HG03521 (cell line): ENCODE measurements at regions not wholly inside any gene's neighbourhood (a gene's known extent, or its start where the extent isn't known, plus 50 kb on each side); places are given as distances from the start of the nearest gene placed in this dataset.
"Not testable (repeated sequence)": the region's sequence is repeated elsewhere in the genome, so short reads cannot be mapped to it uniquely, and the experiment has no call there.

Source experiments
- ATAC-seq: cut with Tn5 transposase; IDR thresholded peaks from one replicate; pipeline ENCODE4 v1.9.1; 2021; ENCODE audit warnings: mild to moderate bottlenecking, moderate library complexity; ENCODE audit not compliant: unreplicated experiment

DNA sequence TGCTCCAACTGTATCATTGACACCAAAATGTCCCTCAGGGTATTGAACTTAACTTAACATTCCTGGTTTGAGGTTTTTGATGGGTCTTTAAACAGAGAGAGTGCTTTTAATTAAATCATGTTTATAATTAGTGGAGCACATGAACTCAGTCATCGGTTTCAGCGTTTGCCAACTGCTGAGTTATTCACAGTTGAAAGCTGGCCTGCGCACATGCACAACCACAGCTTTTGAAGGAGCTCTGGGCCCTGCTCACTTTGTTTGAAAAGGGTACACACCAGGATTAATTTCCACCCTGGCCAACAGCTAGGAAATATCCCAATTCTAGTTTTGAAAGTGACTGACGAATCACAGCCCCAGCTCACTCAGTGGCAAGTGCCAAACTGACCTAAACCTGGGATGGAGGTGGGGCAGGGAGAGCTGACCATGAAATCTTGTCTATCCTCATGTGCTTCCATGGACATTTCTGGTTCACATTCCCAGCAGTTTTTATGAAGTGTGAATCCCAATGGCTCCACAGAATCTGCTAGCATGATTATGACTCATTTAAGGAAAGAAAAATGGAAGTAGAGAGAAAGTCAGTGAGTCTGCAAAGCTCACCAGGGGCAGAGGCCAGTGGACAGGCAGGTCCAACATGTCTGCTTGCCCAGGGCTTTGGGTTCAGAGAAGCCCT lies 247.8 kb downstream of the FNDC1 start:
- no peak for ATAC-seq

- no peak for ATAC-seq
Observed at GRCh38 chr6:159415540-159415939, 246.3 kb downstream of the FNDC1 start.

DNA sequence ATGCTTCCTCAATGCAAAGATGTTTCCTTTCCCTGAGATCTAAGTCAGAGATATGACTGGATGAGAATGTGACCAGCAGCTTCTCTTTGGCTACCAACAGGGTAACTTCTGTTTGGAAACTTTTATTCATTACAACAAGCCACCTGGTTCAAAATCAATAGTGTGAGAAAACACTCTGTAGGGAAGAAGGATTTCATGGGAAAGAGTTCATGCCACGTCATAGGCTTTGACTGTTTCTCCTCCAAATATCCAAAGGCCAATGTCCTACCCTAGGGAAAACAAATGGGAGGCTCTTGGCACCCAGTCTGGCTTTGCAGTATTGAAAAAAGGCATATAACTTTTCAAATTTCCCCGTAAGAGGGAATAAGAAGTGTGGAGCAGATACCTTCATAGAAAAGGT lies 245.5 kb downstream of the FNDC1 start:
- no peak for ATAC-seq

DNA sequence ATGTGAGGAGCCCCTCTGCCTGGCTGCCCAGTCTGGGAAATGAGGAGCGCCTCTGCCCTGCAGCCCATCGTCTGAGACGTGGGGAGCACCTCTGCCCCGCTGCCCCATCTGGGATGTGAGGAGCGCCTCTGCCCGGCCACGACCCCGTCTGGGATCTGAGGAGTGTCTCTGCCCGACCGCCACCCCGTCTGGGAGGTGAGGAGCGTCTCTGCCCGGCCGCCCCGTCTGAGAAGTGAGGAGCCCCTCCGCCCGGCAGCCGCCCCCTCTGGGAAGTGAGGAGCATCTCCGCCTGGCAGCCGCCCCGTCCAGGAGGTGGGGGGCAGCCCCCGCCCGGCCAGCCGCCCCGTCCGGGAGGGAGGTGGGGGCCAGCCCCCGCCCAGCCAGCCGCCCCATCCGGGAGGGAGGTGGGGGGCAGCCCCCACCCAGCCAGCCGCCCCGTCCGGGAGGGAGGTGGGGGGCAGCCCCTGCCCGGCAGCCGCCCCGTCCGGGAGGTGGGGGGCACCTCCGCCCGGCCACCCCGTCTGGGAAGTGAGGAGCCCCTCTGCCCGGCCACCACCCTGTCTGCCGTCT lies 238.1 kb downstream of the FNDC1 start:
- ATAC-seq: not testable (repeated sequence)

DNA sequence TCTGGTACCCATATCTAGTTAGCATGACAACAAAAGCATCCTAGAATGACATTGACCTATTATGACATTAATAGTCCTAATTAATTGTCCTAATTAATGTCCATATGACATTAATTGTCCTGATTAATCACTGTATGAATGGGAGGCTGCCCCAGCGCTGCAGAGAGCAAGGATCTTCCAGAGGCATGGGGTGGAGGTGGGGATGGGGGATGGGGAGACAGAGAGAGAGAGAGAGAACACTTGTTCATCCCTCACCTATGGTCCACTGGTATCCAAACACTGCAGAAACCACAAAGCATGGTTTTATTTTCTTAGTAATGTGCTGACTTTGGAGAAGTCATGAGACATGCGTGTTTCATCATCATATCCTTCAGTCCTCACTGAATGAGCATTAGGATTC lies 235.1 kb downstream of the FNDC1 start:
- no peak for ATAC-seq

- no peak for ATAC-seq
Observed at GRCh38 chr6:159400826-159401225, 231.6 kb downstream of the FNDC1 start.

DNA sequence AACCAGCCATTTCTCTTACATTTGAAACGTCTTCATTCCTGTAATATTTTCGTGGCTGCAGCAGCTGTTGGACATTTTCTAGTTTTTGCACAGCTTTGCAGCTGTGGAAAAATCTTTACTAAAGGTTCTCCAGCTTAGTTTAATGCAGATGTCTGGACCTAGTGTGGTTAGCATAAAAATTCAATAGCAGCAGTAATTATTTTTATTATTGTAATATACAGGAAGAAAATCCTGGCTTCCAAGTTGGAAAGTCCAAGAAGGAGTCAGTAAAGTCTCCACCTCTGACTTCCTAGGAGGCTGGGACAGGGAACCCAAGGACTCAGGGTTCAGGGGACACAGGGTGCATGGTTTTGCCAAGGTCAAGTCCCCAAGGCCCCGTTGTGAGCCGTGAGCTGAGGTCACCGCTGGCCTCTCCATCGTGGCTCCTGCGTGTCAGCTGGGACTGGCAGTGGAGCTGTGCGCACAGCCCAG lies 230.6 kb downstream of the FNDC1 start:
- no peak for ATAC-seq

DNA sequence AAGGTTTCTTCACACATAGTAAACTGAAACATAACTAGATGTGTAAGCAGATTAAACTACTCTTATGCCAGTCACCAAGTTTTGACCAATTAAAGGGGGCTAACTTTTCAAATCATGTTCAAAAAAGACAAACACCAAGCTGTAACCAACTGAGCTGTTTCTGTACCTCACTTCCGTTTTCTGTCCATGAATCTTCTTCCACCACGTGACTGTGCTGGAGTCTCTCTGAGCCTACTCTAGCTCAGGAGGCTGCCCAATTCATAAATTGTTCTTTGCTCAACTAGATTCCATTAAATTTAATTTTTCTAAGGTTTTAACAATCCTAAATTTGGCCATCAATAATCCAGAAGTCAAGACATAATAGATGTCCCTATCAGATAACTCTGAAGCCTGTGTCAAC lies 229.4 kb downstream of the FNDC1 start:
- no peak for ATAC-seq

- no peak for ATAC-seq
Observed at GRCh38 chr6:159397753-159398152, 228.6 kb downstream of the FNDC1 start.

DNA sequence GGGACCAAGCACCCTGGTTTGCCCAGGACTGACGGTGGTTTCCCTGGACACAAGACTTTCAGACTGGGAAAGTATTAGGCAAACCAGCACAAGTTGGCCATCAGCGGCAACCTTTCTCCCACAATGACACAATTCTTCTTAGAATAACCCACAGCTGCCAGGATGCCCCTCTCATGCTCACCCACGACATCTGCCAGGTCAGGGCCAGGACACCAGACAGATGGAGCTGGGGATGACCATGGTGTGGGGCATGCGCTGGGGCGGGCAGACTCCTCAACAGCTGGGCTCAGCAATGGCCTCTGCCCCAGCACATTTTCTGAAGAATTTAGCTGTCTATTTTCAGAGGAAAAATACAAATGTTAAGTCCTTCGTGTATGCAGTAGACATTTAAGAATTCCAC lies 226.4 kb downstream of the FNDC1 start:
- ATAC-seq: no peak

- not testable (repeated sequence) for ATAC-seq
Observed at GRCh38 chr6:159392695-159393094, 223.5 kb downstream of the FNDC1 start.

GRCh38 chr6:159390381-159390780 lies 221.2 kb downstream of the FNDC1 start:
- ATAC-seq: no peak

DNA sequence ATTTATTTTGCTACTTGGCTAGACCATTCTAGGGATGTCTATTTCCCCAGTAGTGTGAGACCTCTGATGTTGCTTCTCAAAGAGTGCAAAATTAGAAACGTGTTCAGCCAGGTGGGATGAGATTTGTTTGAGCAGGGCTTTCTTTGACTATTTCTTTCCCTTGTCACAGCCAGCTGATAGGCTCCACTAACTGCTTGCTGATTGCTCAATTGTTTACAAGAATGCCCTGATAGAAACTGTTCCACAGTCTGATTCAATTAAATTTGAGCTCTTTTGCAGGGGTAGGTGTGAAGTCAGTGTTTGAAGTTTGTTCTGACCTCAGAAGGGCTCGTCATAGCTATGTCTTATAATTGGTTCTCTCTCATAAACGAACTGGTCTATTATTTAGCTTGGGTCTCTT lies 220.5 kb downstream of the FNDC1 start:
- ATAC-seq: no peak

GRCh38 chr6:159380114-159380513 lies 210.9 kb downstream of the FNDC1 start:
- ATAC-seq: no peak

- ATAC-seq: no peak
Observed at GRCh38 chr6:159378411-159379328, 209.5 kb downstream of the FNDC1 start.

DNA sequence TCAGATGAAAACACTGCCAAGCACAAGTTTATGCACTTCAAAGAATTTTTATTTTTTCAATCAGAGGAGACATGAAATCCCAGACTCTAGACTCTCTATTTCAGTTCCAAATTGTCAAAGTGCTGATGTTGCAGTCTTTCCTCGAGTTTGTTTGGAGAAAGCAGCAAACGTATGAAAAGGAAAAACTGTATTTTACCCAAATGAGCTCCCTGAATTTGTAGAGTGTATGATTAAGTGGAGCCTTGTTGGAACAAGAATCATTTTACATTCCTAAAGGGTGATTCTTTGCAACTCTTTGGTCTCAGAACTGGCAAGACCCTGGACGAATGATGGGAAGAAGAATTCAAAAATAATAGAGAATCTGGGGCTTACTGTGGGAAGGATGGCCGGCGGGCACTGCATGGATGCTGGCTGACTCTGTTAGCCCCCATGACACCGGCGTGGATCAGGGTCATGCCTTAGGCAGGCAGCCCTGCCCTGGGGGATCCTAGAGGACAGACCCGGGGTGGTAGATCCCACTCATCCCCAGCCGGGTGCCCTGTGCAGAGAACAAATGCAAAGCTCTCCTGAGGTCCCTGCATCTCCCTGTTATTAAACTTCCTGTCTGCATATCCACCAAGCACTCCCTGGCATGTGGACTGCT lies 207.4 kb downstream of the FNDC1 start:
- no peak for ATAC-seq

GRCh38 chr6:159375014-159375413 lies 205.8 kb downstream of the FNDC1 start:
- no peak for ATAC-seq

- ATAC-seq: no peak
Observed at GRCh38 chr6:159373670-159374069, 204.5 kb downstream of the FNDC1 start.

DNA sequence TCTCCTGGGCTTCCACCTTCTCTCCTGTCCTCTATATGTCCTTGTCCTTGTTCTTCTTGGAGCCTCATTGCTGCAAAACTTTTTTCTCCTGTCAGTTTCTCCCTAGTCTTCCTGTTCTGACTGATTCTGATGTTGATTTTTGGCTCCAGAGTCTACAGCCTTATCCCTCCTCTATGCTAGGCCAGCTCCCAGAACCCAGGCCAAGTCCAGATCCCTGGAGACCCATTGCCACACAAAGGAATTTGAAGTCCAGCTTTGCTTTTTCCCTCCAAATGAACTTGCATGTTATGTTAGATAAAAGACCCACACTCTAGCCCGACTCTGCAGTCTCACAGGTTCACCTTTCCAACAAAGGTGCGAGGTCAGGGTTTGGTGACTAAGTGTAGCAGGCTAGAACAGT lies 203.1 kb downstream of the FNDC1 start:
- ATAC-seq: no peak

GRCh38 chr6:159360306-159360705 lies 191.1 kb downstream of the FNDC1 start:
- ATAC-seq: no peak

- ATAC-seq: no peak
Observed at GRCh38 chr6:159359581-159360297, 190.5 kb downstream of the FNDC1 start.
